ENCODE measurements at regions not wholly inside any gene's neighbourhood (a gene's known extent, or its start where the extent isn't known, plus 50 kb on each side); places are given as distances from the start of the nearest gene placed in this dataset.

DNA sequence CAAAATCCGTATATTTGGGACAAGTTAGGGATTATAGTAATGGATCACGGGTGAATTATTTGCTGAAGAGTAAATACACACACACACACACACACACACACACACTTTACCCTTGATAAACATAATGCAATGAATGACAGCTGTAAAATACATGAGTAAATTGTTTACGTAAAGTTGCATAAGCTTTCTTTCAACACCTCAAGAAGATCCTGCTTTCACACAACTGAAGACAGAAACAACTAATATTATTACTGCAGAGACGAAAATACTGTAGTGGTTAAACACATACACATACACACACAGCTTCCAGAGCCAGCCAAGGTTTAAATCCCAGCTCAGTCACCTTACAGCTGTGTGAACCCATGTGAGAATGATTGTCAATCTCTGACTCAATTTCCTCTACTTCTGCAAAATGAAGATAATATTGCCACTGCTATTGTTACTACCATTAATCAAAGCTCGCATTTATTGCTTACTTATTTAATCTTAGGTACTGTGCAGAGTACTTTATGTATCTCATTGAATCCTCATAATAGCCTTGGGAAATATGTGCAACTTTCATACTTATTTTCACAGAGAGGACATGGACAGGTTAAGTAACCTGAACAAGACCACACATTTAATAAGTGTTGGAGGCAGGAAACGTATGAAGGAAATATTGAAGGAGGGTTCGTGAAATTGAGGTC, 50.6 kb upstream of the DOK6 start:
- TF ChIP-seq, protein P1, sequence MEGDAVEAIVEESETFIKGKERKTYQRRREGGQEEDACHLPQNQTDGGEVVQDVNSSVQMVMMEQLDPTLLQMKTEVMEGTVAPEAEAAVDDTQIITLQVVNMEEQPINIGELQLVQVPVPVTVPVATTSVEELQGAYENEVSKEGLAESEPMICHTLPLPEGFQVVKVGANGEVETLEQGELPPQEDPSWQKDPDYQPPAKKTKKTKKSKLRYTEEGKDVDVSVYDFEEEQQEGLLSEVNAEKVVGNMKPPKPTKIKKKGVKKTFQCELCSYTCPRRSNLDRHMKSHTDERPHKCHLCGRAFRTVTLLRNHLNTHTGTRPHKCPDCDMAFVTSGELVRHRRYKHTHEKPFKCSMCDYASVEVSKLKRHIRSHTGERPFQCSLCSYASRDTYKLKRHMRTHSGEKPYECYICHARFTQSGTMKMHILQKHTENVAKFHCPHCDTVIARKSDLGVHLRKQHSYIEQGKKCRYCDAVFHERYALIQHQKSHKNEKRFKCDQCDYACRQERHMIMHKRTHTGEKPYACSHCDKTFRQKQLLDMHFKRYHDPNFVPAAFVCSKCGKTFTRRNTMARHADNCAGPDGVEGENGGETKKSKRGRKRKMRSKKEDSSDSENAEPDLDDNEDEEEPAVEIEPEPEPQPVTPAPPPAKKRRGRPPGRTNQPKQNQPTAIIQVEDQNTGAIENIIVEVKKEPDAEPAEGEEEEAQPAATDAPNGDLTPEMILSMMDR (IDR thresholded peaks at IDR 0.05; ENCODE audit: insufficient read depth, low read depth, low read length, missing control alignments) = no peak
- H3K4me3 ChIP-seq (ENCODE audit: low read depth, low read length) = no peak overlapping the region

More for the DNA sequence above, 50.6 kb upstream of the DOK6 start:
- DNase-seq (ENCODE audit: low read depth) = no peak
